Astrocyte (in vitro differentiated cells and primary cell): ENCODE measurements at regions not wholly inside any gene's neighbourhood (a gene's known extent, or its start where the extent isn't known, plus 50 kb on each side); places are given as distances from the start of the nearest gene placed in this dataset.

Source experiments
- DNase-seq: peaks from one replicate; pipeline ENCODE4 v3.0.0-alpha.2; 2010; ENCODE audit warnings: low read depth
- FAIRE-seq: peaks from 2 replicates; lab custom pipeline; 2011; peaks lifted over from hg19 to GRCh38; lab: Jason Lieb, UNC
- H2AFZ ChIP-seq: 2 replicates; pipeline ENCODE4 v1.6.0; 2012; ENCODE audit warnings: low read depth, low read length, inconsistent platforms
- H3K27ac ChIP-seq: 2 replicates; pipeline ENCODE4 v1.5.1; 2011; ENCODE audit warnings: low read depth, low read length, inconsistent platforms
- H3K27me3 ChIP-seq: 2 replicates; pipeline ENCODE4 v1.6.0; 2011; ENCODE audit warnings: low read length, inconsistent platforms; ENCODE audit not compliant: insufficient read depth
- H3K36me3 ChIP-seq: 2 replicates; pipeline ENCODE4 v1.5.1; 2011; ENCODE audit warnings: low read length, inconsistent platforms; ENCODE audit not compliant: insufficient read depth
- H3K4me1 ChIP-seq: 2 replicates; pipeline ENCODE4 v1.5.1; 2011; ENCODE audit warnings: low read length, inconsistent platforms; ENCODE audit not compliant: insufficient read depth
- H3K4me2 ChIP-seq: 2 replicates; pipeline ENCODE4 v1.6.0; 2012; ENCODE audit warnings: low read length, inconsistent platforms
- H3K4me3 ChIP-seq: 2 replicates; pipeline ENCODE4 v1.5.1; 2011; ENCODE audit warnings: low read depth, mild to moderate bottlenecking, low read length, inconsistent platforms; ENCODE audit not compliant: insufficient read depth
- H3K79me2 ChIP-seq: 2 replicates; pipeline ENCODE4 v1.6.0; 2012; ENCODE audit warnings: mild to moderate bottlenecking, low read length, inconsistent platforms; ENCODE audit not compliant: insufficient read depth
- H3K9ac ChIP-seq: 2 replicates; pipeline ENCODE4 v1.6.0; 2012; ENCODE audit warnings: mild to moderate bottlenecking, low read length, inconsistent platforms
- H3K9me3 ChIP-seq: 2 replicates; pipeline ENCODE4 v1.5.1; 2012; ENCODE audit warnings: low read depth, mild to moderate bottlenecking, low read length, inconsistent platforms; ENCODE audit not compliant: insufficient read depth
- H4K20me1 ChIP-seq: 2 replicates; pipeline ENCODE4 v1.6.0; 2012; ENCODE audit warnings: low read length, inconsistent platforms; ENCODE audit not compliant: insufficient read depth
- H3K27ac Mint-ChIP-seq: one replicate; pipeline ENCODE4 v1.8.0; 2021; ENCODE audit warnings: mild to moderate bottlenecking, mixed read lengths; ENCODE audit not compliant: unreplicated experiment
- H3K27me3 Mint-ChIP-seq: one replicate; pipeline ENCODE4 v1.8.0; 2021; ENCODE audit warnings: low read depth, mixed read lengths; ENCODE audit not compliant: unreplicated experiment
- H3K36me3 Mint-ChIP-seq: one replicate; pipeline ENCODE4 v1.8.0; 2021; ENCODE audit warnings: low read depth, mixed read lengths; ENCODE audit not compliant: unreplicated experiment
- H3K4me1 Mint-ChIP-seq: one replicate; pipeline ENCODE4 v1.8.0; 2021; ENCODE audit warnings: low read depth, mixed read lengths; ENCODE audit not compliant: unreplicated experiment
- H3K4me3 Mint-ChIP-seq: one replicate; pipeline ENCODE4 v1.8.0; 2021; ENCODE audit warnings: mild to moderate bottlenecking, moderate library complexity, mixed read lengths; ENCODE audit not compliant: unreplicated experiment
- H3K9me3 Mint-ChIP-seq: one replicate; pipeline ENCODE4 v1.8.0; 2021; ENCODE audit warnings: mild to moderate bottlenecking, mixed read lengths; ENCODE audit not compliant: unreplicated experiment
- EZH2 ChIP-seq: IDR thresholded peaks from 2 replicates; pipeline ENCODE4 v1.6.1; 2012; ENCODE audit warnings: mild to moderate bottlenecking, low read length, inconsistent platforms; ENCODE audit not compliant: insufficient read depth
- TF ChIP-seq, protein P1 (sequence below): IDR thresholded peaks from 2 replicates; pipeline ENCODE4 v1.5.1; 2011; ENCODE audit warnings: low read depth, mild to moderate bottlenecking, inconsistent platforms, low read length, moderate library complexity; ENCODE audit not compliant: insufficient read depth

DNA sequence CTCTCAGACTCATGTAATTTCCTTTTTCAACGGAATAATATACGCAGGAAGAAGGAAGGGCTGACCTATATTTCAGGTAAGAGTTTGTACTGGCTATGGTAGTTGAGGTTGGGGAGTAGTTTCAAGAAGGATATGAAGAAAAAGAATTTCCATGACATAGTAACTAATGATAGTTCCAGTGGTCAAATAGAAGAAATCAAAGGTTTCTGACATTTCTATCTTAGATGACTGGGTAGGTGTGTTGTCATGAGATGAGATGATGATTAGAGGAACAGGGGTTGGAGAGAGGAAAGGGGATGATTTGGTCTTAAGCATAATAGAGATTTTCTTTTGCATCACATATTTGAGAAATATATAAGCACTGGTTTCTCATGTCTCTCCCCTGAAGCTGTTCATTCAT, 166.0 kb downstream of the SPATA31D1 start:
- H3K4me1 Mint-ChIP-seq = peaks cover 9% of the 10 kb centered on the region
- DNase-seq (no peak), FAIRE-seq (no peak)
- Histone ChIP-seq H3K4me2 (no peak overlapping the region), H3K9me3 (no peaks in the 10 kb centered on the region), H3K27me3 (no peaks in the 10 kb centered on the region), H4K20me1 (no peaks in the 10 kb centered on the region), H3K79me2 (no peaks in the 10 kb centered on the region), H2AFZ (no peak overlapping the region), H3K36me3 (no peaks in the 10 kb centered on the region), H3K4me3 (no peak overlapping the region), H3K4me1 (peaks cover 8% of the 10 kb centered on the region), H3K9ac (no peak overlapping the region), H3K27ac (no peak overlapping the region)
- no peaks in the 10 kb centered on the region for H3K27me3 Mint-ChIP-seq
- TF ChIP-seq, protein P1, sequence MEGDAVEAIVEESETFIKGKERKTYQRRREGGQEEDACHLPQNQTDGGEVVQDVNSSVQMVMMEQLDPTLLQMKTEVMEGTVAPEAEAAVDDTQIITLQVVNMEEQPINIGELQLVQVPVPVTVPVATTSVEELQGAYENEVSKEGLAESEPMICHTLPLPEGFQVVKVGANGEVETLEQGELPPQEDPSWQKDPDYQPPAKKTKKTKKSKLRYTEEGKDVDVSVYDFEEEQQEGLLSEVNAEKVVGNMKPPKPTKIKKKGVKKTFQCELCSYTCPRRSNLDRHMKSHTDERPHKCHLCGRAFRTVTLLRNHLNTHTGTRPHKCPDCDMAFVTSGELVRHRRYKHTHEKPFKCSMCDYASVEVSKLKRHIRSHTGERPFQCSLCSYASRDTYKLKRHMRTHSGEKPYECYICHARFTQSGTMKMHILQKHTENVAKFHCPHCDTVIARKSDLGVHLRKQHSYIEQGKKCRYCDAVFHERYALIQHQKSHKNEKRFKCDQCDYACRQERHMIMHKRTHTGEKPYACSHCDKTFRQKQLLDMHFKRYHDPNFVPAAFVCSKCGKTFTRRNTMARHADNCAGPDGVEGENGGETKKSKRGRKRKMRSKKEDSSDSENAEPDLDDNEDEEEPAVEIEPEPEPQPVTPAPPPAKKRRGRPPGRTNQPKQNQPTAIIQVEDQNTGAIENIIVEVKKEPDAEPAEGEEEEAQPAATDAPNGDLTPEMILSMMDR = no peak
- no peak for TF ChIP-seq EZH2
- H3K4me3 Mint-ChIP-seq = no peak overlapping the region
- H3K27ac Mint-ChIP-seq = no peak overlapping the region
- H3K36me3 Mint-ChIP-seq = no peaks in the 10 kb centered on the region
- no peaks in the 10 kb centered on the region for H3K9me3 Mint-ChIP-seq

DNA sequence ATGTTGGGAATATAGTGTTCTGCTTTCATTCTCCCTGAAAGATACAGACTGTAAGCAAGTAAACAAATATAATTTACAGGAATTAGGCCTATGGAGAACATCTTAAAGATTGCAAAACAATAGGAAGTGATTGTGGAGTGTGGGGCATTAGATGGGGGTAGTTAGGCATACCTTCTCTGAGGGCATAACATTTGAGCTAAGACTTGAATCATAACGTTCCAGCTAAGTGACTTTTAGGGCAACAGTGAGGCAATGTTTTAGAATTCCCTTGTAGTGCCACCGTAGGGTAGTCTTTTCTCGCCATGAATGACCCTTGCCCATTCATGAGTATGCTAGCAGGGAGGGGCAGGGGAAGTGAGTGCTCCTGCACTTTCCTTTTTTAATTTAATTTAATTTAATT, 173.3 kb downstream of the SPATA31D1 start:
- H3K9me3 Mint-ChIP-seq = no peaks in the 10 kb centered on the region
- Histone ChIP-seq H3K4me1 (no peaks in the 10 kb centered on the region), H3K36me3 (no peaks in the 10 kb centered on the region), H3K79me2 (no peaks in the 10 kb centered on the region), H4K20me1 (no peaks in the 10 kb centered on the region), H3K4me3 (no peak overlapping the region), H3K27me3 (no peaks in the 10 kb centered on the region), H2AFZ (no peak overlapping the region), H3K9ac (no peak overlapping the region), H3K4me2 (no peak overlapping the region), H3K9me3 (no peaks in the 10 kb centered on the region), H3K27ac (no peak overlapping the region)
- no peak overlapping the region for H3K4me3 Mint-ChIP-seq
- H3K4me1 Mint-ChIP-seq = no peaks in the 10 kb centered on the region
- no peak overlapping the region for H3K27ac Mint-ChIP-seq
- no peaks in the 10 kb centered on the region for H3K27me3 Mint-ChIP-seq
- FAIRE-seq (no peak), DNase-seq (no peak)
- no peaks in the 10 kb centered on the region for H3K36me3 Mint-ChIP-seq
- TF ChIP-seq EZH2 = no peak
- TF ChIP-seq, protein P1 = no peak

DNA sequence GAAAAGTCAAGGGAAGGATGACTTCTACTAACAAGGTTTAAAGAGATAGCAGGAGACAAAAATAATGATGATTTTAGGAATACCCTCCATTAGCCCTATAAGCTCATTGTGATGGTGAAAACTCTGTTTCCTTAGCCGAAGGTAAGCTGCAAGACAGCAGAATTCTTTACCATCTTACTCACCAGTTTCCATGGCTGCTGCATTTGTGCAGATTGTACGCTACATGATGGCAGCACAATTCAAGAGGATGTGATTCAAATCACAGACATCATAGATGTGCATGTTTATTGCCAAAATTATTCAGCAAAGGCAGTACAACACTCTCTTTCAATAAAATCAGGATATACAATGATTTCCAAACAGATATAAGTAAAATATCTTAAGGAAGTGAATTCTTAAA, 175.6 kb downstream of the SPATA31D1 start:
- Mint-ChIP-seq H3K27ac (no peak overlapping the region), H3K36me3 (no peaks in the 10 kb centered on the region), H3K4me3 (no peak overlapping the region), H3K27me3 (no peaks in the 10 kb centered on the region), H3K9me3 (no peaks in the 10 kb centered on the region), H3K4me1 (no peaks in the 10 kb centered on the region)
- no peaks in the 10 kb centered on the region for H4K20me1 ChIP-seq
- DNase-seq (no peak), FAIRE-seq (no peak)
- TF ChIP-seq, protein P1 = no peak
- no peak for TF ChIP-seq EZH2
- H3K9ac ChIP-seq = no peak overlapping the region
- no peaks in the 10 kb centered on the region for H3K9me3 ChIP-seq
- no peak overlapping the region for H3K4me3 ChIP-seq
- H3K79me2 ChIP-seq = no peaks in the 10 kb centered on the region
- no peak overlapping the region for H3K4me2 ChIP-seq
- H3K36me3 ChIP-seq = no peaks in the 10 kb centered on the region
- no peaks in the 10 kb centered on the region for H3K27me3 ChIP-seq
- H3K27ac ChIP-seq = no peak overlapping the region
- H2AFZ ChIP-seq = no peak overlapping the region
- H3K4me1 ChIP-seq = no peaks in the 10 kb centered on the region
